HAP-1 (cell line): ENCODE measurements at regions not wholly inside any gene's neighbourhood (a gene's known extent, or its start where the extent isn't known, plus 50 kb on each side); places are given as distances from the start of the nearest gene placed in this dataset.
A peak's percentile ranks its signal among the peaks of the same experiment; 100 is the strongest.

Source experiments
- DNase-seq, 2 experiments: peaks; one replicate each; pipeline ENCODE4 v3.0.0-alpha.2; 2016 to 2020; ENCODE audit warnings: low spot score in 2 of 2
- H3K27me3 ChIP-seq: fragments of 250-450 bp; sonication (Bioruptor Pico); 2 replicates; pipeline ENCODE4 v1.5.1; 2020; ENCODE audit warnings: low read depth, mild to moderate bottlenecking, moderate library complexity
- H3K36me3 ChIP-seq: fragments of 250-450 bp; sonication (Bioruptor Pico); replicated peaks from 2 replicates; pipeline ENCODE4 v1.5.1; 2020; ENCODE audit warnings: mild to moderate bottlenecking
- H3K4me1 ChIP-seq: fragments of 250-450 bp; sonication (Bioruptor Pico); 2 replicates; pipeline ENCODE4 v1.5.1; 2020; ENCODE audit warnings: mild to moderate bottlenecking
- H3K4me3 ChIP-seq: fragments of 250-450 bp; sonication (Bioruptor Pico); 2 replicates; pipeline ENCODE4 v1.5.1; 2020; ENCODE audit warnings: mild to moderate bottlenecking, moderate library complexity
- H3K9me3 ChIP-seq: fragments of 250-450 bp; sonication (Bioruptor Pico); 2 replicates; pipeline ENCODE4 v1.5.1; 2020; ENCODE audit warnings: mild to moderate bottlenecking, moderate library complexity
- in situ Hi-C: fragments of 300-500 bp; cut with MboI; formaldehyde crosslinking; loops from 3 replicates; pipeline ENCODE4 v1.14.3; 2020; ENCODE audit warnings: low sequenced_read_pairs, inconsistent platforms, mixed read lengths

GRCh38 chr16:13435415-13435814 lies 484.5 kb upstream of the ERCC4 start:
- H3K27me3 ChIP-seq, result no peaks in the 10 kb centered on the region
- H3K4me1 ChIP-seq, result no peaks in the 10 kb centered on the region
- DNase-seq, result no peak
- no peaks in the 10 kb centered on the region for H3K9me3 ChIP-seq
- no peaks in the 10 kb centered on the region for H3K36me3 ChIP-seq
- no peak overlapping the region for H3K4me3 ChIP-seq
- in situ Hi-C loops, result no loop called here

DNA sequence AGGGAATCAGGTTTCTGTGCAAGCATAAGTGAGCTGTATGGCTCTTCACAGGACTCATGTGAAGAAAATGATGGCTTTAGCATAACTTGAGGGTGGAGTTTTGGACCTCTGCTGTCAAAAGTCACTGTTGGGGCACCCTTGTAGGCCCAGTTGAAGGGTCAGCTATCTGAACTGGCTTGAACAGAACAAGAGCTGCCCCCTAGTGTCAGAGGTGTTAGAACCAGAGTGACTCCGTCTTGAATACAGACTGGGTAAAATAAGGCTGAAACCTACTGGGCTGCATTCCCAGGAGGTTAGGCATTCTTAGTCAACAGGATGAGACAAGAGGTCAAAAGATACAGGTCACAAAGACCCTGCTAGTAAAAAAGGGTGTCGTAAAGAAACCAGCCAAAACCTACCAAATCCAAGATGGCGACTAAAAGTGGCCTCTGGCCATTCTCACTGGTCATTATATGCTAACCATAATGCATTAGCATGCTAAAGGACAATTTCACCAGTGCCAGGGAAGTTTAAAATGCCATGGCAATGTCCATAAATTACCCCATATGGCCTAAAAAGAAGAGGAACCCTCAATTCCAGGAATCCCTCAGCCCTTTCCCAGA lies 484.0 kb upstream of the ERCC4 start:
- in situ Hi-C loops, result no loop called here
- Histone ChIP-seq H3K9me3 (no peaks in the 10 kb centered on the region), H3K36me3 (no peaks in the 10 kb centered on the region), H3K27me3 (no peaks in the 10 kb centered on the region), H3K4me3 (no peak overlapping the region), H3K4me1 (no peaks in the 10 kb centered on the region)
- no peak for DNase-seq

- Histone ChIP-seq H3K36me3 (no peaks in the 10 kb centered on the region), H3K4me1 (no peaks in the 10 kb centered on the region), H3K9me3 (no peaks in the 10 kb centered on the region), H3K27me3 (no peaks in the 10 kb centered on the region), H3K4me3 (no peak overlapping the region)
- DNase-seq, result no peak
- in situ Hi-C loops, result no loop called here
Observed at GRCh38 chr16:13436641-13437412, 483.1 kb upstream of the ERCC4 start.

DNA sequence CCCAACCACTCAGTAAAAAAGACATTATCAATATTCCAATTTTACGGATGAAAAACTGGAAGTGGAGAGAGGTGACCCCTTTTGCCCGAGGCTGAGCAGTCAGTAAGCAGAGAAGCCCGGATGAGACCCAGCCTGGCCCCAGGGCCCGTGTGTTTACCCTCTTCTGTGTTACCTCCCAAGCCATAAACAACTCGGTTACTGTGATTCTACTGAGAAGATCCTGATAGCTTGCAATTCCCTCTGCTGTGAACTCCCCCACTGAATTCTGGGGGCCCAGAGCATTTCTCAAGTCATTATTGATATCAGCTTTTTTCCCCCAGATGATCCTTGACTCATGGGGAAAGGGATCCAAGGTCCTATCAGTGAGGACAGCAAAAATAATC lies 482.6 kb upstream of the ERCC4 start:
- in situ Hi-C loops, result no loop called here
- H3K4me1 ChIP-seq, result no peaks in the 10 kb centered on the region
- DNase-seq, result no peak
- H3K36me3 ChIP-seq, result no peaks in the 10 kb centered on the region
- no peaks in the 10 kb centered on the region for H3K27me3 ChIP-seq
- H3K9me3 ChIP-seq, result no peaks in the 10 kb centered on the region
- no peak overlapping the region for H3K4me3 ChIP-seq

DNA sequence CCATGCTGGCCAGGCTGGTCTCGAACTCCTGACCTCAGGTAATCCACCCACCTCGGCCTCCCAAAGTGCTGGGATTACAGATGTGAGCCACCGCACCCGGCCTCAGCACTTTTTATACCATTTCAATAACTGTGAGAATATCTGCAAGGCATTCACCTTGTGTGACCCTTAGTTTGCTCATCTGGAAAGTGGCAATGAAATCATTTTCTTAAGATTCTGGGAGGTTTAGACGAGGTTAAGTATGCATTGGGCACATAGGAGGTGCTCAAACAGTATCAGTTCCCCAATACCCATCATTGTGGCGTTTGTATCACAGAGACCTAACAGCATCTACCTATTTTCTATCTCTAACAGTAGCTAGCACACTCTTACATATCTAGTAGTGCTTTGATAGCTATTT lies 481.9 kb upstream of the ERCC4 start:
- H3K36me3 ChIP-seq, result no peaks in the 10 kb centered on the region
- H3K4me3 ChIP-seq, result no peak overlapping the region
- DNase-seq, result no peak
- no peaks in the 10 kb centered on the region for H3K9me3 ChIP-seq
- no peaks in the 10 kb centered on the region for H3K27me3 ChIP-seq
- in situ Hi-C loops, result no loop called here
- H3K4me1 ChIP-seq, result no peaks in the 10 kb centered on the region

DNA sequence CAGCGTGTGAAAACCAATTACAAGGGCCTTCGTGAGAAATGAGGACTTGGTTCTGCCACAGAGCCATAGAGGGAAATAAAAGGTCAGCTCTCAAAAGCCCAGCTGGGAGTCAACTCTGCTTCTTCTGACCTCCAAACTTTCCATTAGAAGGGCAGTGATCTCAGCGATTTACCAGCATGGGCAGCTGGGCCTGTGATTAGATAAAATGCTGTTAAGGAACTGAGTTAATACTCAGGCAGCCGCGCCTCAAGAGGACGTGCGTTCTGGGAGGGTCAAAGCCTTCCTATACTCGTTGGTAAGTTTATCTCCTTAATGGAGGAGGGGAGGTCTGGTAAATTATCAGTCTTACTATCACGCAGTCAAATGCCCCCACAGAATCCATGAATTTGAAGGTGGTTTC lies 480.2 kb upstream of the ERCC4 start:
- no peaks in the 10 kb centered on the region for H3K9me3 ChIP-seq
- no peaks in the 10 kb centered on the region for H3K27me3 ChIP-seq
- no peak for DNase-seq
- in situ Hi-C loops, result no loop called here
- H3K4me1 ChIP-seq, result no peaks in the 10 kb centered on the region
- no peak overlapping the region for H3K4me3 ChIP-seq
- H3K36me3 ChIP-seq, result no peaks in the 10 kb centered on the region

DNA sequence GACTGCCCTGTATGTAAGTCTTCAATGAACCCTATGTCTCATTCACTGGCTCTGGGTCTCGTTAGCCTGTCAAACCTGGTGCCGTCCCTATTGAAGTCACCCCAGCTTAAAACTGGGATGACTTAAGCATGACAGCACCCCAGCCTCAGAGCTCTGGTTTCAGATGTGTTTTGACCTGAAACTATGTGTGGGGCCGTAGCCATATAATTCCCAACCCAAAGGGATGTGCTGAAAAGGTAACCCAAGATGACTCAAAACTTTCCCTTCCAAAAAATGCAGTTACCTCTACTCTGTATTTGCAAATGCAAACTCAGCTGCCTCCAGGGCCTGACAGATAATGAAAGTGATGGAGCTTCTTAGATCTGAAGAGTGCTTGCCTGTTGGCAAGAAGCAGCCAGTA lies 478.3 kb upstream of the ERCC4 start:
- in situ Hi-C loops, result no loop called here

GRCh38 chr16:13448346-13448745 lies 471.6 kb upstream of the ERCC4 start:
- DNase-seq, result no peak
- Histone ChIP-seq H3K4me3 (no peak overlapping the region), H3K9me3 (no peaks in the 10 kb centered on the region), H3K27me3 (no peaks in the 10 kb centered on the region), H3K4me1 (no peaks in the 10 kb centered on the region), H3K36me3 (no peaks in the 10 kb centered on the region)
- in situ Hi-C loops, result no loop called here

More for the DNA sequence above, 478.3 kb upstream of the ERCC4 start:
- H3K27me3 ChIP-seq, result no peaks in the 10 kb centered on the region
- no peak overlapping the region for H3K4me3 ChIP-seq
- DNase-seq, result no peak
- no peaks in the 10 kb centered on the region for H3K4me1 ChIP-seq
- no peaks in the 10 kb centered on the region for H3K36me3 ChIP-seq
- H3K9me3 ChIP-seq, result no peaks in the 10 kb centered on the region

DNA sequence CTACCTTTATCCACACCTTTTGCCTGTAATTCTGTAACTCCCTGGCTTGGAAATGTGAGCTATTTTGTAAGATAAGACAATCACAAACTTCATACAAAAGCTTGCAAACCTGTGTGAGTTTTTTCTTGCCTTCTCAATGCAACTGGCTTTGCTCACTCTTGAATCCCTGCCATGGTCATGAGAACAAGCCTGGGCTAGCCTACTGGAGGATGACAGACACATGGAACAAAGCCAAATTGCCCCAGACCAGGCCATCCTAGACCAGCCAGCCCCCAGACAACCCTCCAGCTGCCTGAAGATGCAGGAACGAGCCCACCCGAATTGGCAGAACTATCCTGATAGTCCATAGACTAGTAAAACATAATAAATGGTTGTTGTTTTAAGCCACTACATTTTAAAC lies 466.6 kb upstream of the ERCC4 start:
- DNase-seq, result no peak
- Histone ChIP-seq H3K36me3 (no peaks in the 10 kb centered on the region), H3K4me1 (no peaks in the 10 kb centered on the region), H3K9me3 (no peaks in the 10 kb centered on the region), H3K27me3 (no peaks in the 10 kb centered on the region), H3K4me3 (no peak overlapping the region)
- in situ Hi-C loops, result no loop called here

GRCh38 chr16:13453938-13454553 lies 465.9 kb upstream of the ERCC4 start:
- in situ Hi-C loops, result no loop called here
- Histone ChIP-seq H3K27me3 (no peaks in the 10 kb centered on the region), H3K4me1 (no peaks in the 10 kb centered on the region), H3K9me3 (no peaks in the 10 kb centered on the region), H3K4me3 (no peak overlapping the region), H3K36me3 (no peaks in the 10 kb centered on the region)
- peak in 1 of 2 experiments; percentile 29 for DNase-seq

DNA sequence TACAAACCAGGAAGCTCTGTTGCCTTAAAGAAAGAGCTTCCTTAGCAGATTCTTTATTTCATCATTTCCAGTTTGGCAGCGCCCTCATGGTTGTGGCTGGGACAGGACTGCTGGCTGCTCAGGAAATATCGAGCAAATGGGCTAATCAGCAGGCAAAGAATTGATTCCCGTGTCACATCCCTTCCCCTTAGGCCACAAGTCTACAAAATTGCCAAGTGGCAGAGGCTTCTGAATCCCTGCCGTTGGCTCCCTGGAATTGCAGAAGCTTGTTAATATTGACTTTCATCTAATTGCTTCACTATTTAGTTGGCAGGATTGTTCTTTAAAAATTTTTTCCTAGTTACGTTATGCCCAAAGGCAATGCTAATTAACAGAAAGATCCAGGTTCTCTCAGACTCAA lies 456.3 kb upstream of the ERCC4 start:
- no peaks in the 10 kb centered on the region for H3K9me3 ChIP-seq
- no peaks in the 10 kb centered on the region for H3K4me1 ChIP-seq
- in situ Hi-C loops, result no loop called here
- no peak overlapping the region for H3K4me3 ChIP-seq
- H3K36me3 ChIP-seq, result no peaks in the 10 kb centered on the region
- no peaks in the 10 kb centered on the region for H3K27me3 ChIP-seq
- DNase-seq, result no peak

- Histone ChIP-seq H3K9me3 (no peaks in the 10 kb centered on the region), H3K36me3 (no peaks in the 10 kb centered on the region), H3K4me1 (no peaks in the 10 kb centered on the region), H3K27me3 (no peaks in the 10 kb centered on the region), H3K4me3 (no peak overlapping the region)
- DNase-seq, result no peak
- in situ Hi-C loops, result no loop called here
Observed at GRCh38 chr16:13471036-13471435, 448.9 kb upstream of the ERCC4 start.

- H3K4me3 ChIP-seq, result no peak overlapping the region
- H3K36me3 ChIP-seq, result no peaks in the 10 kb centered on the region
- no peaks in the 10 kb centered on the region for H3K27me3 ChIP-seq
- no peak for DNase-seq
- no peaks in the 10 kb centered on the region for H3K9me3 ChIP-seq
- in situ Hi-C loops, result no loop called here
- H3K4me1 ChIP-seq, result no peaks in the 10 kb centered on the region
Observed at GRCh38 chr16:13478991-13479390, 441.0 kb upstream of the ERCC4 start.

DNA sequence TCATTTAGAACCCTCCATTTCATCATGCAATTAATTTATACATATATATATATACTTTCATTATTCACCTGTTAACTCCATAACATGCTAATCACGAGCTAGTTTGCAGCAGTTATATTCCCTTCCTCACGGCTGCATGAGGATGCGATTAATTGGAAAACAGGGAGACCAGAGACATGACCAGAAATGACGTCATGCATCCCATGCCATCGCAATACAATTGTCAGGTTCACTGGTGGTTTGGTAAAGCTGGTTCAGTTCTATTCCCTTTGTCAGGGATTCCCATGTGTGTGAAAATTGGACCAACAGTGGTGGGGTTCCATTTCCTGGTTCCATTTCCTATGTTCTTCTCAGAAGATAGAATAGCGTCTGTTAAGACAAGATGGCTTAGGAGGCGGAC lies 440.4 kb upstream of the ERCC4 start:
- in situ Hi-C loops, result no loop called here
- Histone ChIP-seq H3K9me3 (no peaks in the 10 kb centered on the region), H3K27me3 (no peaks in the 10 kb centered on the region), H3K36me3 (no peaks in the 10 kb centered on the region), H3K4me3 (no peak overlapping the region), H3K4me1 (no peaks in the 10 kb centered on the region)
- DNase-seq, result no peak
